ENCODE measurements at regions not wholly inside any gene's neighbourhood (a gene's known extent, or its start where the extent isn't known, plus 50 kb on each side); places are given as distances from the start of the nearest gene placed in this dataset.
"Not testable (repeated sequence)": the region's sequence is repeated elsewhere in the genome, so short reads cannot be mapped to it uniquely, and the experiment has no call there.

DNA sequence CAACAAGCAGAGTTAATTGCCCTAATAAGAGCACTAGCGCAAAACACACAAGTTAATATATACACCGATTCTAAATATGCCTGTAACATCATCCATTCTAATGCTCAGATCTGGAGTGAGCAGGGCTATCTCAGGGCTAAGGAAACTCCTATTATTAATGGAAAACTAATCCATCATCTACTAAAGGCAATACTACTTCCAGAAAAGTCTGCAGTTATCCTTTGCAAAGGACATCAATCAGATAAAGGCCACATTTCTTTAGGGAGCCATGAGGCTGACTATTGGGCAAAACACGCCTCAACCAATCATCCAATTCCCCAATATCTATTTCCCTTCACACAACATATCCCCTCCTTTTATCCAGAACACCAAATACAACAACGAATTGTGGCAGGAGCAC, 1032.3 kb upstream of the NUDT12 start:
- no peak for DNase-seq (ENCODE audit: low spot score)
- Histone ChIP-seq H3K4me3 (no peak overlapping the region), H3K27ac (no peak overlapping the region)
- no peak for TF ChIP-seq CTCF (IDR thresholded peaks at IDR 0.05)

DNA sequence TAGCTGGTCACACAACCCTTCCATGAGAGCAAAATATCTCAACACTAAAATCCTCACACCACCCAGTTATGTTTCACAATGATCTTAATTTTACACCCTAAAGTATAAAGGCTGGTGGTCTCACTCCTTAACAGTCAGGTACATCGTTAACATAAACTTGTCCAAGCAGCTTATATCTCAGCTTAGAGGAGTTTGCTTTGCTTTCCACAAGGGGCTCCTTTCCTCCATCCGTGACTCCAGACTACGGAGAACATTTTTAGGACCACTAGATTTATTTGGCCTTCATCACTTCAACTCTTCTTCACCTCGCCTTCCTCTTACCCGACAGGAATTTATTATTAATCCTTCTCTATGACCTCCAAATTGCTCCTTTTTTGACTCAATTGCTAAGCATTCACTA, 1014.1 kb upstream of the NUDT12 start:
- H3K27ac ChIP-seq, result no peak overlapping the region
- H3K4me3 ChIP-seq, result no peak overlapping the region
- TF ChIP-seq CTCF (IDR thresholded peaks at IDR 0.05), result no peak
- no peak for DNase-seq (ENCODE audit: low spot score)

DNA sequence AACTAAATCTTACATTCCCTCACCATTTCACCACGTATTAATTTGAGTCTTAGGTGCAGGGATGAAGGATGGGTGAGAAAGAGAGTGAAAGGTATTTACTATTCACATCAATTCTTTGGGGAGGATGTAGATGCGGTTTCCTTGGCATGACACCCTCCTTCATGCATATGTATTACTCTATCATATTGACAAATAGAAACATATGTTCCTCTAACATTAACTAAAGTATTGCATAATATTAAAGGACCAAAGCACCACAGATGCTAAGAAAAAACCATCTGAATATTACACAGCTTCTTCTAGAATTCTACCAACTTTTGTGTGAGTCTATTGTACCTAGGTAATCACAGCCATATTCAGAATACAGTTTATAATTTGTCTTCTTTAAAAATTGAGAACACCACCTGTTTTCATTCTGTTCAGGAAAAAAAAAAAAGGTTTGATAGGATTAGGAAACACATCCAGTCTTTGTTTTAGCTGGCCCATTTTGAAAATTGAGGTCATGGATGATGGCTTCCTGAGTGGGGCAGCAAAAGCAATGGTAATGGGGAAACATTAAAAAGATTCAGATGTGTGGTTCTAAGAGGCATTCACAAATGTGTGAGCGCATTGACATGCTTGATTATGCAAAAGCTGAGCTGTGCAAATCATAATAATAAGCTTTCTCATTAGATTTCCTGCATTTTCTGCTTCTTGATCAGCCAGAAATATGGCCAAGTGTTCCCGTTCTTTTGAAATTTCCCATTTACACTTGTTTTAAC, 1011.5 kb upstream of the NUDT12 start:
- H3K27ac ChIP-seq, result no peak overlapping the region
- no peak overlapping the region for H3K4me3 ChIP-seq
- TF ChIP-seq CTCF (IDR thresholded peaks at IDR 0.05), result no peak
- DNase-seq (ENCODE audit: low spot score), result no peak

DNA sequence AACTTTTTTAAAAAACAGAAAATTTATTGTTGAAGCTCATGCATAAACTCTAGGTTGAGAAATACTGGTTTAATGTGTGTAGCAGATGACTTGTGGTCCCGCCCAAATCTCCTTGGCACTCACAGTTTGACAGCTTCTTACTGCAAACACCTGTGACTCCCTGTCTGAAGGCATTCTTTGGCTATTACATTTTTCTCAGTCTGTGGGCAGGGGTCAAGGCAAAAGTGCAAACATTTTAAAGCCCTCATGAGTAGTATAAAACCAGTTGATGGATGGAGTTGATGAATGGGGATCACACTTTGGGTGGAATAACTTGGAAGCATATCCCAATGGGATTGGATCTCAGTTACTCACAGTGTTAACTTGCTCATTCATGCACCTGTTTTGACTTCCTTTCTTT, 1007.0 kb upstream of the NUDT12 start:
- H3K27ac ChIP-seq, result no peak overlapping the region
- TF ChIP-seq CTCF (IDR thresholded peaks at IDR 0.05), result no peak
- DNase-seq (ENCODE audit: low spot score), result no peak
- H3K4me3 ChIP-seq, result no peak overlapping the region

GRCh38 chr5:104564530-104564929, 1001.9 kb upstream of the NUDT12 start:
- TF ChIP-seq CTCF (IDR thresholded peaks at IDR 0.05), result no peak

GRCh38 chr5:104556957-104557356, 994.4 kb upstream of the NUDT12 start:
- no peak overlapping the region for H3K27ac ChIP-seq
- no peak overlapping the region for H3K4me3 ChIP-seq
- no peak for TF ChIP-seq CTCF (IDR thresholded peaks at IDR 0.05)
- no peak for DNase-seq (ENCODE audit: low spot score)

More at GRCh38 chr5:104564530-104564929, 1001.9 kb upstream of the NUDT12 start:
- no peak for DNase-seq (ENCODE audit: low spot score)
- no peak overlapping the region for H3K27ac ChIP-seq
- no peak overlapping the region for H3K4me3 ChIP-seq

- H3K27ac ChIP-seq, result no peak overlapping the region
- no peak for DNase-seq (ENCODE audit: low spot score)
- no peak for TF ChIP-seq CTCF (IDR thresholded peaks at IDR 0.05)
- no peak overlapping the region for H3K4me3 ChIP-seq
Measured at GRCh38 chr5:104551628-104552027, 989.0 kb upstream of the NUDT12 start.

GRCh38 chr5:104546871-104547270, 984.3 kb upstream of the NUDT12 start:
- DNase-seq (ENCODE audit: low spot score); H3K4me3 ChIP-seq; H3K27ac ChIP-seq: not testable (repeated sequence)
